ENCODE measurements at regions not wholly inside any gene's neighbourhood (a gene's known extent, or its start where the extent isn't known, plus 50 kb on each side); places are given as distances from the start of the nearest gene placed in this dataset.

DNA sequence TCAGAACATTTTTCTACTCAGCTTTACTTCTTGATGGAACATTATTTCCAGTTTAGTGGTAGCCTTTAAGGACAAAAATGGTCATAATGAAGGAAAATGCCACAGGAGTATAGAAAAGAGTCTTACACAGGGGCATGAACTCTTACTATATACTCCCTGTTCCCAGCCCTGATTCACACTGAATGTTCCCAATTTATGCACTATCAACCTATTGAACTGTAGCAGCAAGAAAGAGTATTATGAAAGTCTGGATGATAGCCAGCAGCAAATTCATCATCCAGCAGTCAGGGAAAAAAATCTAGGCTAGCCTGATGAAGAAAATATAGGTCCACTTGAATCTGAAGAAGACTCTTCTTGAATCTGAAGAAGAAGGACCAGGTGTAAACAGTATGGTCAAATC is 1170.3 kb upstream of the CHAC2 start:
- TF ChIP-seq CTCF (IDR thresholded peaks at IDR 0.05) (no peak), POLR2A (IDR thresholded peaks at IDR 0.05) (no peak)
